Keratinocyte (primary cell): ENCODE measurements at regions not wholly inside any gene's neighbourhood (a gene's known extent, or its start where the extent isn't known, plus 50 kb on each side); places are given as distances from the start of the nearest gene placed in this dataset.

ENCODE experiments used
- DNase-seq: peaks from one replicate; pipeline ENCODE4 v3.0.0-alpha.2; 2011; ENCODE audit warnings: low read depth, missing footprints, low spot score
- FAIRE-seq: peaks from 2 replicates; lab custom pipeline; 2011; peaks lifted over from hg19 to GRCh38; lab: Jason Lieb, UNC
- H2AFZ ChIP-seq: 2 replicates; pipeline ENCODE4 v1.6.0; 2012; ENCODE audit warnings: low read length, control low read depth, inconsistent platforms; ENCODE audit not compliant: control insufficient read depth
- H3K27ac ChIP-seq: 2 replicates; pipeline ENCODE4 v1.5.1; 2011; ENCODE audit warnings: low read length; ENCODE audit not compliant: control insufficient read depth, insufficient read depth
- H3K27me3 ChIP-seq: 3 replicates; pipeline ENCODE4 v1.6.0; 2011; ENCODE audit warnings: low read length; ENCODE audit not compliant: control insufficient read depth, insufficient read depth; ENCODE audit errors: extremely low read depth
- H3K36me3 ChIP-seq, 2 experiments: 2 replicates in 1 of 2; 3 replicates in 1 of 2; pipeline ENCODE4 v1.5.1; 2011; ENCODE audit warnings: low read length in 2 of 2, mild to moderate bottlenecking in 1 of 2; ENCODE audit not compliant: control insufficient read depth in 2 of 2, insufficient read depth in 2 of 2; ENCODE audit errors: extremely low read depth in 1 of 2
- H3K4me1 ChIP-seq: 3 replicates; pipeline ENCODE4 v1.5.1; 2011; ENCODE audit warnings: low read length; ENCODE audit not compliant: control insufficient read depth, insufficient read depth; ENCODE audit errors: extremely low read depth
- H3K4me2 ChIP-seq: 3 replicates; pipeline ENCODE4 v1.6.0; 2011; ENCODE audit warnings: low read depth, low read length; ENCODE audit not compliant: control insufficient read depth, insufficient read depth; ENCODE audit errors: extremely low read depth
- H3K4me3 ChIP-seq, 3 experiments: fragments of 200-600 bp in 1 of 3; sonication (generic) in 1 of 3; 2 replicates in 2 of 3; 3 replicates in 1 of 3; pipeline ENCODE4 v1.5.1; 2011 to 2016; ENCODE audit warnings: low read length in 3 of 3, mild to moderate bottlenecking in 3 of 3, control low read depth in 2 of 3, inconsistent platforms in 1 of 3, low read depth in 1 of 3, mixed read lengths in 1 of 3, mixed run types in 1 of 3, moderate library complexity in 1 of 3; ENCODE audit not compliant: control insufficient read depth in 2 of 3, insufficient read depth in 2 of 3; ENCODE audit errors: extremely low read depth in 1 of 3
- H3K79me2 ChIP-seq: 2 replicates; pipeline ENCODE4 v1.6.0; 2012; ENCODE audit warnings: low read length; ENCODE audit not compliant: control insufficient read depth, insufficient read depth
- H3K9ac ChIP-seq: 3 replicates; pipeline ENCODE4 v1.6.0; 2011; ENCODE audit warnings: low read length; ENCODE audit not compliant: control insufficient read depth, insufficient read depth; ENCODE audit errors: extremely low read depth
- H3K9me1 ChIP-seq: 3 replicates; pipeline ENCODE4 v1.6.0; 2011; ENCODE audit warnings: low read length; ENCODE audit not compliant: control insufficient read depth, insufficient read depth; ENCODE audit errors: extremely low read depth
- H3K9me3 ChIP-seq: 2 replicates; pipeline ENCODE4 v1.5.1; 2012; ENCODE audit warnings: low read depth, low read length; ENCODE audit not compliant: control insufficient read depth
- H4K20me1 ChIP-seq: 3 replicates; pipeline ENCODE4 v1.6.0; 2011; ENCODE audit warnings: low read length; ENCODE audit not compliant: control insufficient read depth, insufficient read depth; ENCODE audit errors: extremely low read depth
- CTCF ChIP-seq, 3 experiments: IDR thresholded peaks in 1 of 3; conservative IDR thresholded peaks in 1 of 3; optimal IDR thresholded peaks in 1 of 3; 2 replicates in 2 of 3; 3 replicates in 1 of 3; pipeline versions ENCODE3 to v1.5.1; 2011; ENCODE audit warnings: low read length in 3 of 3, mild to moderate bottlenecking in 3 of 3, moderate library complexity in 2 of 3, control low read depth in 1 of 3, inconsistent platforms in 1 of 3; ENCODE audit not compliant: insufficient read depth in 2 of 3; ENCODE audit errors: extremely low read depth in 1 of 3
- EZH2 ChIP-seq: IDR thresholded peaks from one replicate; pipeline ENCODE4 v1.6.1; 2012; ENCODE audit warnings: inconsistent platforms, mild to moderate bottlenecking, low read length, moderate library complexity
- dilution Hi-C: fragments of 300-500 bp; cut with MboI; formaldehyde crosslinking; loops from one replicate; pipeline ENCODE4 v1.7.0; 2020; ENCODE audit warnings: low sequenced_read_pairs; ENCODE audit not compliant: extremely low pct_ligation_motif_present

GRCh38 chr19:30969591-30969990 lies 379.6 kb downstream of the TSHZ3 start:
- H3K4me1 ChIP-seq, result no peaks in the 10 kb centered on the region
- H2AFZ ChIP-seq, result no peak overlapping the region
- H4K20me1 ChIP-seq, result no peaks in the 10 kb centered on the region
- dilution Hi-C loops, result no loop called here
- H3K9ac ChIP-seq, result no peak overlapping the region
- no peak overlapping the region for H3K4me2 ChIP-seq
- no peak overlapping the region for H3K4me3 ChIP-seq
- FAIRE-seq (no peak), DNase-seq (no peak)
- H3K27me3 ChIP-seq, result no peaks in the 10 kb centered on the region
- H3K9me1 ChIP-seq, result no peaks in the 10 kb centered on the region
- TF ChIP-seq EZH2, result no peak
- no peak for TF ChIP-seq CTCF (optimal IDR thresholded peaks at IDR 0.05 in 1 of 3, IDR thresholded peaks at IDR 0.05 in 1 of 3, conservative IDR thresholded peaks at IDR 0.05 in 1 of 3; ENCODE audit: extremely low read depth in 1 of 3, insufficient read depth in 2 of 3, low read length in 3 of 3)
- no peaks in the 10 kb centered on the region for H3K79me2 ChIP-seq
- H3K27ac ChIP-seq, result no peak overlapping the region
- no peaks in the 10 kb centered on the region for H3K9me3 ChIP-seq
- H3K36me3 ChIP-seq, result no peaks in the 10 kb centered on the region

GRCh38 chr19:30968841-30969399 lies 380.3 kb downstream of the TSHZ3 start:
- Histone ChIP-seq H2AFZ (no peak overlapping the region), H3K9me1 (no peaks in the 10 kb centered on the region), H3K4me2 (no peak overlapping the region), H3K4me1 (no peaks in the 10 kb centered on the region), H3K27me3 (no peaks in the 10 kb centered on the region), H3K79me2 (no peaks in the 10 kb centered on the region), H3K36me3 (no peaks in the 10 kb centered on the region), H3K9me3 (no peaks in the 10 kb centered on the region), H3K4me3 (no peak overlapping the region), H4K20me1 (no peaks in the 10 kb centered on the region), H3K27ac (no peak overlapping the region), H3K9ac (no peak overlapping the region)
- DNase-seq (no peak), FAIRE-seq (no peak)
- TF ChIP-seq CTCF (optimal IDR thresholded peaks at IDR 0.05 in 1 of 3, IDR thresholded peaks at IDR 0.05 in 1 of 3, conservative IDR thresholded peaks at IDR 0.05 in 1 of 3; ENCODE audit: extremely low read depth in 1 of 3, insufficient read depth in 2 of 3, low read length in 3 of 3), result no peak
- TF ChIP-seq EZH2, result no peak
- dilution Hi-C loops, result no loop called here
